ENCODE measurements at regions not wholly inside any gene's neighbourhood (a gene's known extent, or its start where the extent isn't known, plus 50 kb on each side); places are given as distances from the start of the nearest gene placed in this dataset.

DNA sequence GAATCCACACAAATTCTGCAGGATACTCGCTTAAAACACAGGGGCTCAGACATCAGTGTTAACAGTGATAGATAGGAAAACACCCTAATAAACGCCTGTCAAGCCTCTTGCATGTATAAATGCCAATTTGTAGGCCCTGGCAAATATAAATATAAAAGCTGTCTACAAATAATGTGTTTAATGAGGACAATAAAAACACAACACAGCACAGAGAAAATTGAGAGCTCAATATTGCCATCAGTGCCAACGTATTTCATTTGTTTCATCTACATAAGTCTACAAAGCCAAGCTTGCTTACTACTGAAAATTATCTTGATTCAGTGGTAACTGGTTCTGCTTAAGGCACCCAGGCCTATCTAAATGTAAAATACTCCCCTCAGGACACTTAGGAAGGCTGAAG, 1387.0 kb upstream of the TENM4 start:
- Histone ChIP-seq H3K4me3 (replicated peaks; ENCODE audit: low read depth, low read length) (no peak overlapping the region), H3K27me3 (replicated peaks; ENCODE audit: control insufficient read depth, insufficient read depth, low read length) (no peaks in the 10 kb centered on the region; the same call in 1 of the 2 replicates), H3K36me3 (ENCODE audit: control insufficient read depth, insufficient read depth, low read length) (no peaks in the 10 kb centered on the region)
- no peak for DNase-seq (ENCODE audit: extremely low read depth, insufficient read length)
- no peak for TF ChIP-seq CTCF (IDR thresholded peaks at IDR 0.05; ENCODE audit: insufficient read depth, low read length, poor library complexity, severe bottlenecking)

DNA sequence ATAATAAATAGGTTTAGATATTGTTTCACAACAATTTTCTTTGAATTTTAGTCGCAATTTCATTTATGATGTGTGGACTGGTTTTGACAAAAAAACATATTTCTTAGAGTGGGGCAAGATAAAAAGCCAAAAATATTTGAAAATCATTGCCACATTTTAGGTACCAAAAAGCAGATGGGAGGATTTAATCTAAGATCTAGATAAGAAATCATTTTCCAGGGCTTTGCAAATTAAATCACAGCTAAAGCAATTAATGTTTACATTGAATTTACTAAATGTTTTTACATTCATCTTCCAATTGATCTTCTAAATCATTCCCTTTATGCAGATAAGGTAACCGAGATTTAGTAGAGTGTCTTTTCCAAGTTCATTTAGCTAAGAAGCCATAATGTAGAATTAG, 1386.0 kb upstream of the TENM4 start:
- no peak overlapping the region for H3K4me3 ChIP-seq (replicated peaks; ENCODE audit: low read depth, low read length)
- no peaks in the 10 kb centered on the region for H3K36me3 ChIP-seq (ENCODE audit: control insufficient read depth, insufficient read depth, low read length)
- no peak for TF ChIP-seq CTCF (IDR thresholded peaks at IDR 0.05; ENCODE audit: insufficient read depth, low read length, poor library complexity, severe bottlenecking)
- H3K27me3 ChIP-seq (replicated peaks; ENCODE audit: control insufficient read depth, insufficient read depth, low read length) = no peaks in the 10 kb centered on the region; the same call in 1 of the 2 replicates
- no peak for DNase-seq (ENCODE audit: extremely low read depth, insufficient read length)

GRCh38 chr11:80822308-80822707, 1381.5 kb upstream of the TENM4 start:
- no peak for TF ChIP-seq CTCF (IDR thresholded peaks at IDR 0.05; ENCODE audit: insufficient read depth, low read length, poor library complexity, severe bottlenecking)
- no peaks in the 10 kb centered on the region for H3K36me3 ChIP-seq (ENCODE audit: control insufficient read depth, insufficient read depth, low read length)
- H3K4me3 ChIP-seq (replicated peaks; ENCODE audit: low read depth, low read length) = no peak overlapping the region
- no peaks in the 10 kb centered on the region for H3K27me3 ChIP-seq (replicated peaks; ENCODE audit: control insufficient read depth, insufficient read depth, low read length)
- DNase-seq (ENCODE audit: extremely low read depth, insufficient read length) = no peak

DNA sequence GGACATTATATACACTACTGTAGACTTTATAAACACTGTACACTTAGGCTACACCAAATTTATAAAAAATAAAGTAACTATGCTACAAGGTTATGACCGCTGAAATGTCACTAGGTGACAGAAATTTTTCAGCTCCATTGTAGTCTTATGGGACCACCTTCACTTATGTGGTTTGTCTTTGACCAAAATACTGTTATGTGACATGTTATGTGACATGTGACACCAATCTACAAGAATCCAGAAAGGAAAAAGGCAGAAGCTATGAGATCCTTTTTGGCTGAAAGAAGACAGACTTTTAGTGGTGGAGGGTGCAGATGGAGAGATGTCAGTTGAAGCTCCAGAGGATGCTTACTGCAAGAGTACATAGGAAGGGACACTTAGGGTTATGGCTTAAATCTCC, 1378.4 kb upstream of the TENM4 start:
- H3K36me3 ChIP-seq (ENCODE audit: control insufficient read depth, insufficient read depth, low read length) = no peaks in the 10 kb centered on the region
- no peak overlapping the region for H3K4me3 ChIP-seq (replicated peaks; ENCODE audit: low read depth, low read length)
- no peaks in the 10 kb centered on the region for H3K27me3 ChIP-seq (replicated peaks; ENCODE audit: control insufficient read depth, insufficient read depth, low read length)
- DNase-seq (ENCODE audit: extremely low read depth, insufficient read length) = no peak
- no peak for TF ChIP-seq CTCF (IDR thresholded peaks at IDR 0.05; ENCODE audit: insufficient read depth, low read length, poor library complexity, severe bottlenecking)

DNA sequence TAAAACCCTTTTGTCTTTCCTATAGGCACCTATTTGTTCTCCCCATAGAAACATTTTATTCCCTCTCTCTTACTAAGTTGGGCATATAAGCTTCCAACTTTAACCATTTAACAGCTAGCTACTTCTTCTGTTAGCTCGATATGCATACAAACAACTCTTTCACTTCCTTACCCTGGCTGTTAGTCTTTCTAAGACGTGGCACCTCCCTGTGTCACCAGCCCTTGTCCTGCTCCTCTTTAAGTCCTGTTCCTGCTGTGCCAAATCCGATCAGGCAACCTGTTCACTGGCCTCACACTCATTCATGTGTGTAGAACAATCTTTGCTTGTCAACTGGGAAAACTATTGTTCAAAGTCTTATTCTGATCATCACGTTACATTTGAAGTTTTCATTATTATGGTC, 1376.1 kb upstream of the TENM4 start:
- no peak overlapping the region; the same call in 1 of the 2 replicates for H3K4me3 ChIP-seq (replicated peaks; ENCODE audit: low read depth, low read length)
- peak; percentile 11 for DNase-seq (ENCODE audit: extremely low read depth, insufficient read length)
- no peak for TF ChIP-seq CTCF (IDR thresholded peaks at IDR 0.05; ENCODE audit: insufficient read depth, low read length, poor library complexity, severe bottlenecking)
- H3K36me3 ChIP-seq (ENCODE audit: control insufficient read depth, insufficient read depth, low read length) = no peaks in the 10 kb centered on the region
- H3K27me3 ChIP-seq (replicated peaks; ENCODE audit: control insufficient read depth, insufficient read depth, low read length) = no peaks in the 10 kb centered on the region

- no peak for DNase-seq (ENCODE audit: extremely low read depth, insufficient read length)
- Histone ChIP-seq H3K36me3 (ENCODE audit: control insufficient read depth, insufficient read depth, low read length) (no peaks in the 10 kb centered on the region), H3K27me3 (replicated peaks; ENCODE audit: control insufficient read depth, insufficient read depth, low read length) (no peaks in the 10 kb centered on the region), H3K4me3 (replicated peaks; ENCODE audit: low read depth, low read length) (no peak overlapping the region)
- no peak for TF ChIP-seq CTCF (IDR thresholded peaks at IDR 0.05; ENCODE audit: insufficient read depth, low read length, poor library complexity, severe bottlenecking)
Observed at GRCh38 chr11:80816454-80816847, 1375.6 kb upstream of the TENM4 start.

Measured in GM06990 (cell line).